Ecto neural progenitor cell (in vitro differentiated cells): ENCODE measurements at regions not wholly inside any gene's neighbourhood (a gene's known extent, or its start where the extent isn't known, plus 50 kb on each side); places are given as distances from the start of the nearest gene placed in this dataset.
A peak's percentile ranks its signal among the peaks of the same experiment; 100 is the strongest.

Source experiments
- DNase-seq: peaks from one replicate; pipeline ENCODE4 v3.0.0-alpha.2; 2018; ENCODE audit warnings: low spot score

- DNase-seq, result no peak
These were observed 275.9 kb upstream of the WWC1 start for GRCh38 chr5:168015506-168015905.

DNA sequence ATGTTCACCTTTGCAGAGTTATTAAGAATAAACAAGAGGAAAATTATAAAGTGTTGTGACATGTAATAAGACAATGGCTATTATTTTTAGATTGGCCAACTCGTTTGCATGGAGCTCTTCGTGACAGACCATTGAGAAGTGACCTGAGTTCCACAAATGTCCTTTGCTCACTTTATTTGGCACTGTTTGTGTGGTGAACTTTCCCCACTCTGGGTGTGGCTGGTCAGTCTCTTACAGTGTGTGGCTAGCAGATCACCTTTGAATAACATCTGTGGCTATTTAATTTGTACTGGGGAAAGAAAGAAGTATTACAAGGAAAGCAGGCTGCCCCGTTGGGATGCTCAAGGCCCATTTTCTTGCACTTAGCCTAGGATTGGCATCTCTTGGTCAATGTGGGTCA lies 274.1 kb upstream of the WWC1 start:
- DNase-seq, result no peak

DNA sequence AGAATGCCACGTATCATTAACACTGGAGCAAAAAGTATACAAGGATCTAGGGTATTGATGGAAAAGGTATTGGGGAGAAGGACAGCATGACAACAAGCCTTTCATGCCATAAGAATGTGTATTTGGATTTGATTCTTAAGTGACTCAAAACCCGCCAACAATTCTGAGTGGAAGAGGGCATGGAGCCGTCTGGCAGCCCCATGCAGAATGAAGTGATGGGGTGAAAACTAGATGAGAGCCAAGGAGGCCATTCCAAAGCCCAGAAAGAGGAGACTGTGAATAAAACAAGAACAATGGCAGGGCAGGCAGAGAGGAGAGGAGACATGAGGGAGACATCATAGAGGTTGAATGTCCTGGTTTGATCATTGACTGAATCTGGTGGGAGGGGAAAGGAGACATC lies 272.3 kb upstream of the WWC1 start:
- DNase-seq, result no peak

DNA sequence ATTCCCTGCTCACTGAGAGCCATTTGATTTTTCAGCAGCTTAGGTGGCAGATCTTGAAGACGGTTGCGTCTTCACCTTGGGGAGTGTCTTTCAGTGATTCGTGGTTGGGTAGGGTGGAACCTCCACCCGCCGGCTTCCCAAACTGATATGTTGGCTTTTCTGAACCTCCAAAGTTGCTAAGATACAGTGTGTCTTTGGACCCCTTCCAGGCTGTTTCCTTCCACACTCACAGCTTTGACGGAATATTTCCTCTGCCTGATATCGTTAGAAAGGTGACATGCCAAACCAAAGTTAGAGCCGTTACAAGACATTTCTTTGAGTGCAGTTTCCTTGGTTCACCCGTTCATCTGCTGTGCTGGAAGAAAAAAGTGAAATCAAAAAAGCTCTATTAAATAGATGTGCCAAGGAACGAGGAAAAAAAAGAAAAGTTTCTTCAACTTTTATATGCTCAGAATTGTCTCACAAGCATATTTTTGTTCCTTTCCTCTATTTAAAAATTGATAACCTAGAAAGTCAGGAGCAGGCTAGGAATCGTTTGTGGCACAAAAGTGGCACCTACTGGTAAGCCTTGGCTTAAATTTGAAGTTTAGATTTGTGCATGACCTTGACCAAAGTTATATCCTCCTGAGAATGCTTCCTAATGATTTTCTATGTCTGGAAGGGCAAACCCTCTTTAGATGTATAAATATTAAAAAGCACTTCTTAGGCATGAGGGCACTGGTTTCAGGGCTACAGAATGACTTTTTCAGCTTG lies 270.7 kb upstream of the WWC1 start:
- DNase-seq, result no peak

GRCh38 chr5:168022446-168023169 lies 268.8 kb upstream of the WWC1 start:
- no peak for DNase-seq

GRCh38 chr5:168023191-168023590 lies 268.3 kb upstream of the WWC1 start:
- DNase-seq, result no peak

- DNase-seq, result no peak
These were observed 267.1 kb upstream of the WWC1 start for GRCh38 chr5:168024306-168024705.

DNA sequence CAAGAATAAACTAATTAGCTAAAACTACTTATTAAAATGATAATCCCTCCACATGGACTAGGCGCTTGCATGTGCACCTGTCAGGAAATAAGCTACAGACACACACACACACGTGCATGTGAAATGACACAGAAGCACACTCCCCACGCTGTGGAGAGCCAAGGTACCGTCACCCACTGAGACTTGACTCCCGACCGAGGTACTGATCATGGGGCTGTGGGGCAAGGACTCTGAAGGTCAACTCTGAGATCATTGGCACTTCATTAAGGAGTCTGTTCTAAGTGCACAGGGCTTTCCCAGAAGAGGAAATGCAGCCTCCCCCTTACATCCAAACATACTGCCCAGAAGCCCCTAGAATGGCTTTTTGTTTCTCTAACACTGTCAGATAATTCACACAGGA lies 264.4 kb upstream of the WWC1 start:
- no peak for DNase-seq

DNA sequence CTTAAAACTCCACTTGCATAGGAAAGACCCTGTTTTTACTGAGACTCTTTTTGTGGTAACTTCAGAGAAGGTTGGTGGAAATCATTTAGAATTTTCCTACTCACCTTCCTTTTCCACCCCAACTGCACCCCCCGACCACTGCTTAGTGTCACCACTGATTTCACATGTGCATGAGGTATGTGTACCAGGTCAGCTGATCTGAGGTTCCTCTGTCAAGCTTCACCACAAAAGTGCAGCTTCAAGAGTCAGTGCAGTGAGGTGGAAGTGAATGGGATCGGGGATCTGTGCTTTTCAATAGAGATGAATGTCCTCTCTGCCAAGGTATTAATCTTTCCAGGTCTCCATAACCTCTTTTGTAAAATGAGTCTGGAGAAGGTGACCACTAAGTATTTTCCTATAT lies 260.5 kb upstream of the WWC1 start:
- no peak for DNase-seq

DNA sequence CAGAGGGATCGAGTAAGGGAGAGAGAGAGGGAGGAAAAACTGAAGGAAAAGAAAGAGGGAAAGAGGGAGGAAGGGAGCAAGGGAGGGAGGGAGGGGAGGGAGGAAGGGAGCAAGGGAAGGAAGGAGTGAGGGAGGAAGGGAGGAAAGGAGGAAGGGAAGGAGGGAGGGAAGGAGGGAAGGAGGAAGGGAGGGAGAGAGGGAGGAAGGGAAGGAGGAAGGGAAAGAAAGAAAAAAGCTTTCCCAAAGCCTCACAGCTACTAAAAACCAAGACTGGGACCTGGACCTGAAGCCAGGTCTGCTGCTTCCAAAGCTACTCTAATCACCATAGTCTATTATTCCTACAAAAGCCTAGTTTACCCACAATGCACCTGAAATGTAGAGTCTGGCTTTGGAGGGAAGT lies 259.8 kb upstream of the WWC1 start:
- DNase-seq, result no peak

GRCh38 chr5:168039039-168039438 lies 252.4 kb upstream of the WWC1 start:
- no peak for DNase-seq

DNA sequence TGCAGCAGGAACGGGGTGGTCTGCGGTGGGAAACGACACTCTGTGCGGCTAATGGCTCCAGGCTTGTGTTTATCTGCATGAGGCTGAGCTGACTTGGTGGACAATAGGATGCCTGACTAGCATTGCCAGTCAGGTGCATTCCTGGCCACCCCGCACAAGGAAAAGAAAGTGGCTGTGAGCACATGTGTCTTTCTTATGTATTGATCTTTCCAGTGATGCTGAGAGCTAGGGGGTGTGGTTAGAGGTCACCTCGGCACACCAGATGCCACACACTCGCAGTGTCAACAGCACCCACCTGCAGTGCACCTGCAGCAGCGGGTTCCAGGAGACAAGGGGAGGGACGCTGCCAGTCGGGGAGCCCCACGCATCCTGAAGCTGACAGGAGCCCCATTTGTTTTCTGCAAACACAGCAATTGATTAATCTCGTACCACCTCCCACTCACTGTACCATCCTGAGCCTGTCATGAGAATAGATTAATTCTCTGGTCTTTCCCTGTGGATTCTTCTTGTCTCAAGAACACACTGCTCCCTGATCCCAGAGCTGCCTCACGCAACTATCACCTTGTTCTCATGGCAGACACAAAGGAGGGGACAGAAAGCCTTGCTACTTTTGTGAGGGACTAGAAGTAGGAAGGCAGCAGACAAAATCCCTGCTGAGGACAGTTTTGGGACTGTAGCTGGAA lies 251.7 kb upstream of the WWC1 start:
- no peak for DNase-seq

DNA sequence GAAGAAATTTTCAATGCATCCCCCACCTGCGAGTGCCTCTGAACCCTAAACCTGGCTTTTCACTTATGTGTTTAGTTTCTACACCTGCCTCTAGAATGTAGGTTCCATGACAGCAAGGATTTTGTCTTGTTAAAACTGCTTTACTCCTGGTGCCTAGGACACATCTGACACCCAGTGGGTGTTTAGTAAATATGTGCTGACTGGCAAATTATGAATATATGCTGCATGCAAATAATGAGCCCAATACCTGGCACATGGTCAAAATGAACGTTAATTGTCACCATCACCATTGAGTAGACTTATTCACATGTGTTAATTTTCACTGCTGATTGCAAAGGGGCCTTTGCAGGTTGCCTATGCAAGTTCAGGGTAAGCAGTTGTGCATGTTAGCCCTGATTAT lies 249.9 kb upstream of the WWC1 start:
- no peak for DNase-seq

DNA sequence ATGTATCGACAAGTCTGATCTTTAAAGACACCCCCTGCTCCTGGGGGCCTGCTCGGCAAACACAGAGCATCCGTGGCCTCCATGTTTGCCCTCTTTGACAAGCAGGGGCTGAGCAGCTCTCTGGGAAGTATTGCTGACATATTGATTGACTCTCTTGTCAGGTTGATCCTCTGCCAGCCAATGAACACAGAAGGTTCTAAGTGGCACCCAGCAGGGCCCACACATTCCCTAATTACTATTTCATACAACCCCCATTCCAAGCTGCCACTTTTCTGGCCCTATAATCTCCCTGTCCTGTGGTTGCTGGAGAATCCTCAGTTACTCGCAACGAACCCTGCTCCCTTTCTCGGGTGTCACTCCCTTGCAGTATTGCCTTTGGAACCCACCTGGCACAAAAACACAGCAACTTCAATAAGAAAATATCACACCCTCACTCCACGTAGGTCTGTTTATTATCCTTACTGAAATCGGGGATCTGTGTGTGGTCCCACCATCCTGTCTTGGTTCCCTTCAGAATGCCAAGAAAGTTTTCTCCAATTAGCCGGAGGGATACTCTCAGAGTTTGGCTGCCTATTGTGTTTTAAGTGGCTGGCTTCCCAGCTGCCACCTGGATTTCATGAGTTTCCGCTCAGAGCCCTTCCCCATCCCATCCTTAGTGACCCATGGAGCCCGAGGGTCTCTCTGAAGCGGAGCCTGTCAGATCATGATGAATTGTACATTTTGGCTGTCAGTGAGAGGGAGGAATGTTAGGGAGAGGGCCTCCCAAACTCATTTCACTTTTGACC lies 249.0 kb upstream of the WWC1 start:
- no peak for DNase-seq

DNA sequence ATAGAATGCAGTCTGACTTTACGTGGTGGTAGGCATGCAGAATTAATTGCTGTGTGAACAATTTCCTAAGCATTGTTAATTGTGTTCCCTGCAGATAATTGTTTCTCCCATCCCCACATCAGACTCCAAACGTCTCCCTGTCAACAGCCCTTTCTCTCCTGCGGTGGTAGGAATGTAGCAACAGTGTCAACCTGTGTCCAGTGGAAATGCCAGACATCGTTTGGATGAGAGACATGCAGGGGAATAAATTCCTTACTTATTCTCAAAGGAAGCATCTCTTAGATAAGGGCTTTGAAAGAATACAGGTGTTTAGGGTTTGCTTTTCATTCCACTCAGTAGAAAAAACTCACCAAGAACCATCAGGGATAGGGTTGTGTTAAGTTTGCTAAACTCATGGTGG lies 245.3 kb upstream of the WWC1 start:
- no peak for DNase-seq

DNA sequence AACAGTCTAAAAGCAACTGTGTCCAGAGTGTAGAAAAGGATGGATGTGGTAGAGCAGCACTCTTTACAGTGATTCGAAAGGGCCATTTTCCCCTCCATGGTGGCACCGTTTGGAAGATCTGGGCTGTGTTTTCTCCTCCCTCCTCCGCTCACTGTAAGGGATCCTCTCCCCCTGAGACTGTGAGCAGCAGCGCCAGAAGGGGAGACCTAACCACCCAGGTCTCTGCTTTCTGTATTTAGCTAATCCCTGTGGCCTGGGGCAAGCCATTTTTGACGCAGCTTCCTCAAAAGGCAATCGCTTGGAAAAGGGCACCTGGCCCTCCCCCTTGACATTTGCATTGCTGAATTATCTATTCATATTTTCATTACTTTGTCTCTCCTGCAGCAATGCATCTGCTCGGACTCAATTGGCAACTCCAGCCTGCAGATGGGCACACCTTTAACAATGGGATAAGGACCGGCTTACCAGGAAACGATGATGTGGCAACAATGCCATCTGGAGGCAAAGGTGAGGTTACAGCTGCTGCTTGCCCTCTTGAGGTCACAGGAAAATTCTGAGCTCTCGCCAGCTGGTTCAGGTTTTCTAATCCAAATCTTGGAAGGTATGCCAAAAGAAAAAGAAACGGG lies 244.3 kb upstream of the WWC1 start:
- DNase-seq, result peak; percentile 70

GRCh38 chr5:168047669-168048111 lies 243.8 kb upstream of the WWC1 start:
- DNase-seq, result peak; percentile 51

DNA sequence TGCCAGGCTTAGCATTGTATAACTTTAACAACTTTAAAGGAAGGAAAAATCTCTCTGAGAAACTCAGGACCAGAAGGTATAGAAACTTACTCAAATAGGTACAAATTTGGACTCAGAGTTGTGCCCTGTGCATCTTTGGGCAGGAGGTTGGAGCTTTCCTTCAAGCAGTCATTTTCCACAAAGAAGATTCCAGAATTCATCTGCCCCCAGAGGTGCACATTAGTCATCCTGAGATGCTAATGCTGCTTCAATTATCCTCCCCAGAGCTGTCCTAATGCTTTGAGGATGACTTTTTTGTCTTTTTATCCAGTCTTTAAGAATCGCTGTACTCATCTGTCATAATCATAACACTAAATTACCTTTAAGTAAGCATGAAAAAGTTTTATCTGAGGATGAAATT lies 243.0 kb upstream of the WWC1 start:
- DNase-seq, result no peak

GRCh38 chr5:168052686-168053085 lies 238.8 kb upstream of the WWC1 start:
- no peak for DNase-seq

DNA sequence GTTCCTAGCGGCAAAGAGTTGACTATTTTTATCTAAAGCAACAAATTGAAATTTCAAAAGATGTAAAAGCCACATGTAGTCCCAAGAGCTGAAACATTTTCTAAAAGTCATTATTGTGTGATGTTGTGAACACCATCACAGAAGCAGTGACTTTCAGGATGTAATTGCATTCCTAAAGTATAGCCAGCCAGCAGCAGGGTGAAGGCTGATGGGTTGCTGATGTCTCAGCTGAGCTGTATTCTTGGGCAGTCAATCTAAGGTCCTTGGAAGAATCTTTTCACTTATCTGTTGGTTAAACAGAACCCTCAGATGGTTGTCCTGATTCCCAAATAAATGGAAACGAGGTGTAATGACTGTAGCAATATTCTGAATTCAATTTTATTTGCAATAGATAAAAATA lies 237.4 kb upstream of the WWC1 start:
- DNase-seq, result no peak

DNA sequence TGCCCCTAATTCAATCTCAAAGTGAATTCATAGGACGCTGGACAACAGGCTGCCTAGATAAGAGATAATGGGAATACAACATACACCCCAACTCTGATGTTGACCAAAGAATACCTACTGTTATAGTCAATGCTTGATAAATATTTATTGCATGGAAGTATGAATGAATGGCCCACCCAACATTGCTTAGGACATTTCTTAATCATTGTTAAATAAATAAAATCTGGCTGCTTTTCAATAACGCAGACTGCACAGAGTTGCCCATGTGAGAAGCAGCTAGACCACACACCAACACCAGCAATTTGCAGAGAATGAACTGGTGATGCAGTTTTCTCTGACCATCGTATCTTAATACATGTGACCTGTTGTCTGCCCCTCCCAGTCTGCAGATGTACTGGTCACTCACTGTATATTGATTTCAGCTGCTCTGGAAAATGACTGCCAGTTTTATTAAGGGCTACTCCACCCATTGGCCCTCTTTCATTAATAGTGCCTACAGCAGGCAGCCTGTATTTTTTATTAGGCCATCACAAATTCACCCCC lies 236.2 kb upstream of the WWC1 start:
- DNase-seq, result no peak

- no peak for DNase-seq
These were observed 235.5 kb upstream of the WWC1 start for GRCh38 chr5:168055961-168056360.
